Activated naive CD4-positive, alpha-beta T cell treated with anti-CD3 and anti-CD28 coated beads, Interleukin-2, amount 50 U/mL, for 72 hours (primary cell): ENCODE measurements at regions not wholly inside any gene's neighbourhood (a gene's known extent, or its start where the extent isn't known, plus 50 kb on each side); places are given as distances from the start of the nearest gene placed in this dataset.
"Not testable (repeated sequence)": the region's sequence is repeated elsewhere in the genome, so short reads cannot be mapped to it uniquely, and the experiment has no call there.

ENCODE experiments used
- ATAC-seq, 2 donors: fragments of 150-1000 bp; cut with Tn5 transposase; 2 replicates each; pipeline ENCODE4 v1.10.0; 2021; ENCODE audit warnings: mild to moderate bottlenecking in 2 of 2, moderate library complexity in 2 of 2
- DNase-seq, 2 donors: peaks; one replicate each; pipeline ENCODE4 v3.0.0; 2021 to 2022; ENCODE audit warnings: low spot score in 2 of 2
- H3K27ac Mint-ChIP-seq, 2 donors: one replicate each; pipeline ENCODE4 v1.8.0; 2022; ENCODE audit warnings: mild to moderate bottlenecking in 2 of 2, mixed read lengths in 2 of 2
- H3K36me3 Mint-ChIP-seq, 2 donors: one replicate each; pipeline ENCODE4 v1.8.0; 2022; ENCODE audit warnings: mixed read lengths in 2 of 2
- H3K9me3 Mint-ChIP-seq, 2 donors: one replicate each; pipeline ENCODE4 v1.8.0; 2022; ENCODE audit warnings: mixed read lengths in 2 of 2

- no peak overlapping the region for H3K27ac Mint-ChIP-seq
- ATAC-seq: no peak
These were observed 278.1 kb upstream of the NRP1 start for GRCh38 chr10:33612551-33612950.

GRCh38 chr10:33612116-33612515 lies 277.6 kb upstream of the NRP1 start:
- DNase-seq: no peak
- Mint-ChIP-seq H3K27ac (no peak overlapping the region), H3K36me3 (peaks cover 13 to 22% of the 10 kb centered on the region in 2 donors), H3K9me3 (peaks cover 18 to 22% of the 10 kb centered on the region in 2 donors)
- ATAC-seq: no peak

More at GRCh38 chr10:33612551-33612950, 278.1 kb upstream of the NRP1 start:
- Mint-ChIP-seq H3K36me3 (peaks cover 13 to 22% of the 10 kb centered on the region in 2 donors), H3K9me3 (peaks cover 18 to 22% of the 10 kb centered on the region in 2 donors)
- DNase-seq: no peak

GRCh38 chr10:33611423-33611822 lies 277.0 kb upstream of the NRP1 start:
- no peak for ATAC-seq
- Mint-ChIP-seq H3K27ac (no peak overlapping the region), H3K9me3 (peaks cover 18 to 22% of the 10 kb centered on the region in 2 donors), H3K36me3 (peaks cover 13 to 22% of the 10 kb centered on the region in 2 donors)
- DNase-seq: no peak

- no peak overlapping the region for H3K27ac Mint-ChIP-seq
- DNase-seq (no peak), ATAC-seq (no peak)
- H3K9me3 Mint-ChIP-seq: peaks cover 18 to 22% of the 10 kb centered on the region in 2 donors
- peaks cover 13 to 22% of the 10 kb centered on the region in 2 donors for H3K36me3 Mint-ChIP-seq
These were observed 275.1 kb upstream of the NRP1 start for GRCh38 chr10:33609546-33609945.

GRCh38 chr10:33602278-33602677 lies 267.8 kb upstream of the NRP1 start:
- peaks cover 7 to 12% of the 10 kb centered on the region in 2 donors for H3K36me3 Mint-ChIP-seq
- DNase-seq (no peak), ATAC-seq (no peak)
- H3K9me3 Mint-ChIP-seq: peaks cover 9 to 18% of the 10 kb centered on the region in 2 donors
- no peak overlapping the region for H3K27ac Mint-ChIP-seq

- peaks cover 7 to 12% of the 10 kb centered on the region in 2 donors for H3K36me3 Mint-ChIP-seq
- peaks cover 9 to 18% of the 10 kb centered on the region in 2 donors for H3K9me3 Mint-ChIP-seq
- H3K27ac Mint-ChIP-seq: no peak overlapping the region
- DNase-seq: no peak
- ATAC-seq: no peak
These were observed 265.9 kb upstream of the NRP1 start for GRCh38 chr10:33600381-33600780.

GRCh38 chr10:33596422-33596821 lies 262.0 kb upstream of the NRP1 start:
- DNase-seq: no peak

GRCh38 chr10:33594475-33594874 lies 260.0 kb upstream of the NRP1 start:
- no peak for DNase-seq
- no peak overlapping the region for H3K27ac Mint-ChIP-seq

More at GRCh38 chr10:33596422-33596821, 262.0 kb upstream of the NRP1 start:
- Mint-ChIP-seq H3K36me3 (peaks cover 11 to 12% of the 10 kb centered on the region in 2 donors), H3K27ac (no peak overlapping the region), H3K9me3 (peaks cover 9 to 21% of the 10 kb centered on the region in 2 donors)
- ATAC-seq: no peak

GRCh38 chr10:33588974-33589600 lies 254.6 kb upstream of the NRP1 start:
- Mint-ChIP-seq H3K36me3 (peaks cover 0 to 4% of the 10 kb centered on the region in 2 donors), H3K9me3 (peaks cover 0 to 12% of the 10 kb centered on the region in 2 donors), H3K27ac (no peak overlapping the region)
- DNase-seq (no peak), ATAC-seq (no peak)

More at GRCh38 chr10:33594475-33594874, 260.0 kb upstream of the NRP1 start:
- ATAC-seq: no peak
- peaks cover 11 to 12% of the 10 kb centered on the region in 2 donors for H3K36me3 Mint-ChIP-seq
- peaks cover 9 to 12% of the 10 kb centered on the region in 2 donors for H3K9me3 Mint-ChIP-seq

GRCh38 chr10:33584596-33584995 lies 250.1 kb upstream of the NRP1 start:
- not testable (repeated sequence) for DNase-seq, H3K9me3 Mint-ChIP-seq, H3K36me3 Mint-ChIP-seq, ATAC-seq, H3K27ac Mint-ChIP-seq

- Mint-ChIP-seq H3K9me3 (peaks cover 0 to 4% of the 10 kb centered on the region in 2 donors), H3K36me3 (no peaks in the 10 kb centered on the region), H3K27ac (no peak overlapping the region)
- no peak for ATAC-seq
- no peak for DNase-seq
These were observed 245.5 kb upstream of the NRP1 start for GRCh38 chr10:33579996-33580395.

GRCh38 chr10:33573606-33574005 lies 239.1 kb upstream of the NRP1 start:
- no peak for DNase-seq
- Mint-ChIP-seq H3K36me3 (no peaks in the 10 kb centered on the region), H3K9me3 (peaks cover 0 to 4% of the 10 kb centered on the region in 2 donors), H3K27ac (no peak overlapping the region)
- no peak for ATAC-seq

GRCh38 chr10:33571616-33572015 lies 237.1 kb upstream of the NRP1 start:
- no peak overlapping the region for H3K27ac Mint-ChIP-seq
- ATAC-seq (no peak), DNase-seq (no peak)
- H3K36me3 Mint-ChIP-seq: no peaks in the 10 kb centered on the region
- peaks cover 0 to 4% of the 10 kb centered on the region in 2 donors for H3K9me3 Mint-ChIP-seq

- Mint-ChIP-seq H3K27ac (no peak overlapping the region), H3K9me3 (peaks cover 0 to 4% of the 10 kb centered on the region in 2 donors), H3K36me3 (no peaks in the 10 kb centered on the region)
- no peak for DNase-seq
- ATAC-seq: no peak
These were observed 236.0 kb upstream of the NRP1 start for GRCh38 chr10:33570495-33570894.

GRCh38 chr10:33569702-33570101 lies 235.2 kb upstream of the NRP1 start:
- DNase-seq: no peak

GRCh38 chr10:33566426-33566825 lies 232.0 kb upstream of the NRP1 start:
- ATAC-seq: no peak
- Mint-ChIP-seq H3K36me3 (no peaks in the 10 kb centered on the region), H3K9me3 (no peaks in the 10 kb centered on the region), H3K27ac (no peak overlapping the region)
- DNase-seq: no peak

More at GRCh38 chr10:33569702-33570101, 235.2 kb upstream of the NRP1 start:
- Mint-ChIP-seq H3K9me3 (no peaks in the 10 kb centered on the region), H3K27ac (no peak overlapping the region), H3K36me3 (no peaks in the 10 kb centered on the region)
- ATAC-seq: no peak

GRCh38 chr10:33566001-33566400 lies 231.5 kb upstream of the NRP1 start:
- no peak for ATAC-seq
- Mint-ChIP-seq H3K9me3 (no peaks in the 10 kb centered on the region), H3K27ac (no peak overlapping the region)

GRCh38 chr10:33565231-33565630 lies 230.8 kb upstream of the NRP1 start:
- Mint-ChIP-seq H3K36me3 (no peaks in the 10 kb centered on the region), H3K9me3 (no peaks in the 10 kb centered on the region), H3K27ac (no peak overlapping the region)
- DNase-seq: no peak
- no peak for ATAC-seq

More at GRCh38 chr10:33566001-33566400, 231.5 kb upstream of the NRP1 start:
- no peak for DNase-seq
- no peaks in the 10 kb centered on the region for H3K36me3 Mint-ChIP-seq
